Mesendoderm (in vitro differentiated cells): ENCODE measurements at regions not wholly inside any gene's neighbourhood (a gene's known extent, or its start where the extent isn't known, plus 50 kb on each side); places are given as distances from the start of the nearest gene placed in this dataset.

Experiments used
- DNase-seq: peaks from one replicate; pipeline ENCODE4 v3.0.0; 2013
- H2AK5ac ChIP-seq: 2 replicates; pipeline ENCODE4 v1.6.1; 2013; ENCODE audit warnings: low read length, inconsistent platforms
- H2BK120ac ChIP-seq: 2 replicates; pipeline ENCODE4 v1.6.1; 2013; ENCODE audit warnings: low read depth, mild to moderate bottlenecking, low read length, moderate library complexity, mixed read lengths
- H2BK15ac ChIP-seq: replicated peaks from 2 replicates; pipeline ENCODE4 v1.6.1; 2013; ENCODE audit warnings: low read depth, mild to moderate bottlenecking, moderate library complexity
- H2BK5ac ChIP-seq: 2 replicates; pipeline ENCODE4 v1.6.1; 2013; ENCODE audit warnings: low read length, inconsistent platforms
- H3K18ac ChIP-seq: 2 replicates; pipeline ENCODE4 v1.6.1; 2013; ENCODE audit warnings: mild to moderate bottlenecking, low read length, mixed read lengths
- H3K23ac ChIP-seq: one replicate; pipeline ENCODE4 v1.6.1; 2013; ENCODE audit warnings: low read length
- H3K27ac ChIP-seq: 2 replicates; pipeline ENCODE4 v1.5.1; 2013; ENCODE audit warnings: low read depth, mild to moderate bottlenecking, inconsistent platforms, low read length, moderate library complexity
- H3K27me3 ChIP-seq: 2 replicates; pipeline ENCODE4 v1.6.1; 2013; ENCODE audit warnings: low read length, control low read depth, mild to moderate bottlenecking, inconsistent platforms; ENCODE audit not compliant: insufficient read depth, poor library complexity
- H3K36me3 ChIP-seq: 2 replicates; pipeline ENCODE4 v1.6.1; 2013; ENCODE audit warnings: low read length, inconsistent platforms; ENCODE audit not compliant: control insufficient read depth, insufficient read depth
- H3K4ac ChIP-seq: one replicate; pipeline ENCODE4 v1.6.1; 2013; ENCODE audit warnings: low read depth, mild to moderate bottlenecking, low read length, moderate library complexity
- H3K4me1 ChIP-seq: 2 replicates; pipeline ENCODE4 v1.6.1; 2013; ENCODE audit warnings: low read depth, low read length, inconsistent platforms; ENCODE audit not compliant: control insufficient read depth
- H3K4me2 ChIP-seq: 2 replicates; pipeline ENCODE4 v1.6.1; 2013; ENCODE audit warnings: low read length
- H3K4me3 ChIP-seq: 2 replicates; pipeline ENCODE4 v1.5.1; 2013; ENCODE audit warnings: mild to moderate bottlenecking, low read length
- H3K56ac ChIP-seq: one replicate; pipeline ENCODE4 v1.6.1; 2013; ENCODE audit warnings: low read length
- H3K79me1 ChIP-seq: 2 replicates; pipeline ENCODE4 v1.6.1; 2013; ENCODE audit warnings: low read length, inconsistent platforms
- H3K79me2 ChIP-seq: 2 replicates; pipeline ENCODE4 v1.6.1; 2013; ENCODE audit warnings: mild to moderate bottlenecking, low read length; ENCODE audit not compliant: control insufficient read depth, insufficient read depth
- H3K9ac ChIP-seq: 2 replicates; pipeline ENCODE4 v1.6.1; 2013; ENCODE audit warnings: low read length, inconsistent platforms
- H4K5ac ChIP-seq: one replicate; pipeline ENCODE4 v1.6.1; 2013; ENCODE audit warnings: low read length
- H4K8ac ChIP-seq: one replicate; pipeline ENCODE4 v1.6.1; 2013; ENCODE audit warnings: low read depth, mild to moderate bottlenecking, control low read depth, low read length, moderate library complexity
- WGBS: extraction: QIAGEN DNeasy Blood & Tissue Kit; methylation state at CpG from one replicate; pipeline ENCODE4 v1.1.7; 2013; ENCODE audit warnings: low lambda C conversion rate, missing lambda C conversion rate; ENCODE audit not compliant: insufficient coverage; ENCODE audit errors: extremely low coverage; 5-methylcytosine and 5-hydroxymethylcytosine counted together

GRCh38 chr22:49616356-49617231 lies 211.1 kb downstream of the BRD1 start:
- no peak overlapping the region for H3K4me2 ChIP-seq
- no CpG with 5 or more reads among the region's 37 CpGs for WGBS
- no peak overlapping the region for H4K8ac ChIP-seq
- H3K4me3 ChIP-seq = no peak overlapping the region
- no peaks in the 10 kb centered on the region for H3K79me1 ChIP-seq
- no peak overlapping the region for H3K56ac ChIP-seq
- no peak overlapping the region for H2BK15ac ChIP-seq
- H2AK5ac ChIP-seq = no peak overlapping the region
- H2BK5ac ChIP-seq = no peak overlapping the region
- no peak for DNase-seq
- no peak overlapping the region for H2BK120ac ChIP-seq
- no peaks in the 10 kb centered on the region for H3K27me3 ChIP-seq
- no peak overlapping the region for H3K27ac ChIP-seq
- no peak overlapping the region for H3K9ac ChIP-seq
- H3K23ac ChIP-seq = no peak overlapping the region
- no peaks in the 10 kb centered on the region for H3K79me2 ChIP-seq
- H3K18ac ChIP-seq = no peak overlapping the region
- H3K36me3 ChIP-seq = no peaks in the 10 kb centered on the region
- H4K5ac ChIP-seq = no peak overlapping the region
- no peaks in the 10 kb centered on the region for H3K4me1 ChIP-seq
- H3K4ac ChIP-seq = no peak overlapping the region

GRCh38 chr22:49614966-49615965 lies 212.4 kb downstream of the BRD1 start:
- no peak for DNase-seq
- Histone ChIP-seq H3K18ac (no peak overlapping the region), H3K4ac (no peak overlapping the region), H3K36me3 (no peaks in the 10 kb centered on the region), H3K79me2 (no peaks in the 10 kb centered on the region), H4K8ac (no peak overlapping the region), H2BK5ac (no peak overlapping the region), H3K4me1 (no peaks in the 10 kb centered on the region), H3K9ac (no peak overlapping the region), H3K79me1 (no peaks in the 10 kb centered on the region), H4K5ac (no peak overlapping the region), H2BK120ac (no peak overlapping the region), H3K27me3 (no peaks in the 10 kb centered on the region), H3K4me2 (no peak overlapping the region), H3K27ac (no peak overlapping the region), H2BK15ac (no peak overlapping the region), H3K4me3 (no peak overlapping the region), H3K56ac (no peak overlapping the region), H2AK5ac (no peak overlapping the region), H3K23ac (no peak overlapping the region)
- no CpG with 5 or more reads among the region's 77 CpGs for WGBS

DNA sequence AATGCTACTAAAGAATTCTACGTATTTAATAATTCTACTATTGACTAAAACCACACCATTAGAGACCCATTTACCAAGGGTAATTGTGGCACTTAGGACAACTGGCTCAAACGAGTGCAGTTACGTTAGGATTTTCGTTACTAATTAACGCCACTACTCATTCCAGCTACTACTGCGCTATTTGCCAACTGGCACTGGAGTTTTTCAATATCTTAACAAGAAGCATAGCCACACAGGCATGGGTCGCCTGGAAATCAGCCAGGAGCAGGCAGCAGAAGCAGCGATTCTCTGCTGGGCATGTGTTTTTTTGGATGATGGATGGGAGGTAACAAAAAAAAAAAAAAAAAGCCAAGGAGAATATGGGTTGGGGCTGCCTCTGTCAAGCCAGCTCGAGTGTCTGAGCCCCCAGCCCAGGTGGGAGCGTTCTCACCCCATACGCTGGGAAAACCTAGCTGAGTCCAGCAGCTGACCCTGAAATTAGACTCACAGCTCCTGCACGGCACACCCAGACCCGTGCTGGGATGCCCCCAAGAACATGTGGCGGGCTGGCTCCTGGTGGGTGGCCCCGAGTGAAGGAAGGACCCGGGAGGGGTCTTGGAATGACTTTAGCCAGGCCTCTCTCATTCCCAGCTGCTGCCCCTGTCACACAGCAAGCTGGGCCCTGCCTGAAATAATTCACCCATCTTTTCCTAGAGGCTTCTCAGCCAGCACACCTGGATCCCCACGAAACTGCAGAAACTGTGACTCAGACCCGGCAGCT lies 214.0 kb downstream of the BRD1 start:
- no peak overlapping the region for H4K8ac ChIP-seq
- H3K27me3 ChIP-seq = no peaks in the 10 kb centered on the region
- H3K23ac ChIP-seq = no peak overlapping the region

GRCh38 chr22:49613108-49613507 lies 214.6 kb downstream of the BRD1 start:
- no peaks in the 10 kb centered on the region for H3K79me1 ChIP-seq
- no peak overlapping the region for H3K4ac ChIP-seq
- no peak overlapping the region for H2BK120ac ChIP-seq
- H4K5ac ChIP-seq = no peak overlapping the region
- no peaks in the 10 kb centered on the region for H3K79me2 ChIP-seq
- DNase-seq = no peak
- WGBS = no CpG with 5 or more reads among the region's 5 CpGs
- H3K4me1 ChIP-seq = no peaks in the 10 kb centered on the region
- H3K36me3 ChIP-seq = no peaks in the 10 kb centered on the region
- H2BK15ac ChIP-seq = no peak overlapping the region
- no peak overlapping the region for H3K27ac ChIP-seq
- H3K27me3 ChIP-seq = no peaks in the 10 kb centered on the region
- H3K9ac ChIP-seq = no peak overlapping the region
- H2AK5ac ChIP-seq = no peak overlapping the region
- H2BK5ac ChIP-seq = no peak overlapping the region
- H3K56ac ChIP-seq = no peak overlapping the region
- no peak overlapping the region for H3K18ac ChIP-seq
- no peak overlapping the region for H4K8ac ChIP-seq
- H3K4me2 ChIP-seq = no peak overlapping the region
- no peak overlapping the region for H3K4me3 ChIP-seq
- no peak overlapping the region for H3K23ac ChIP-seq

More for the DNA sequence above, 214.0 kb downstream of the BRD1 start:
- no CpG with 5 or more reads among the region's 18 CpGs for WGBS
- Histone ChIP-seq H4K5ac (no peak overlapping the region), H3K4ac (no peak overlapping the region), H3K4me3 (no peak overlapping the region), H3K18ac (no peak overlapping the region), H3K4me1 (no peaks in the 10 kb centered on the region), H3K36me3 (no peaks in the 10 kb centered on the region), H2BK120ac (no peak overlapping the region), H3K27ac (no peak overlapping the region), H2BK5ac (no peak overlapping the region), H3K79me1 (no peaks in the 10 kb centered on the region), H3K9ac (no peak overlapping the region), H2BK15ac (no peak overlapping the region), H2AK5ac (no peak overlapping the region), H3K4me2 (no peak overlapping the region), H3K79me2 (no peaks in the 10 kb centered on the region), H3K56ac (no peak overlapping the region)
- DNase-seq = no peak

- Histone ChIP-seq H3K4ac (no peak overlapping the region), H3K36me3 (no peaks in the 10 kb centered on the region), H2BK5ac (no peak overlapping the region), H3K27ac (no peak overlapping the region), H3K56ac (no peak overlapping the region), H4K8ac (no peak overlapping the region), H3K4me2 (no peak overlapping the region), H3K4me1 (no peaks in the 10 kb centered on the region), H3K4me3 (no peak overlapping the region), H3K9ac (no peak overlapping the region), H2AK5ac (no peak overlapping the region), H3K23ac (no peak overlapping the region), H3K79me2 (no peaks in the 10 kb centered on the region), H2BK15ac (no peak overlapping the region), H3K79me1 (no peaks in the 10 kb centered on the region), H4K5ac (no peak overlapping the region), H2BK120ac (no peak overlapping the region), H3K27me3 (no peaks in the 10 kb centered on the region), H3K18ac (no peak overlapping the region)
- no peak for DNase-seq
- no CpG with 5 or more reads among the region's 24 CpGs for WGBS
These were observed 218.3 kb downstream of the BRD1 start for GRCh38 chr22:49609207-49609876.
